WERI-Rb-1 (cell line): ENCODE measurements at regions not wholly inside any gene's neighbourhood (a gene's known extent, or its start where the extent isn't known, plus 50 kb on each side); places are given as distances from the start of the nearest gene placed in this dataset.

ENCODE experiments used
- DNase-seq: peaks from one replicate; pipeline ENCODE4 v3.0.0-alpha.2; 2020
- H3K27ac ChIP-seq: fragments of 250-450 bp; sonication (Bioruptor Pico); 2 replicates; pipeline ENCODE4 v1.5.1; 2020; ENCODE audit warnings: mild to moderate bottlenecking, moderate library complexity
- H3K27me3 ChIP-seq: fragments of 250-450 bp; sonication (Bioruptor Pico); 2 replicates; pipeline ENCODE4 v1.5.1; 2021; ENCODE audit warnings: mild to moderate bottlenecking, low read depth, moderate library complexity; ENCODE audit not compliant: insufficient read depth, severe bottlenecking
- H3K36me3 ChIP-seq: fragments of 250-450 bp; sonication (Bioruptor Pico); 2 replicates; pipeline ENCODE4 v1.5.1; 2020; ENCODE audit warnings: mild to moderate bottlenecking, moderate library complexity
- H3K4me3 ChIP-seq: 2 replicates; pipeline ENCODE4 v1.5.1; 2011; ENCODE audit warnings: low read depth, mild to moderate bottlenecking, control low read depth, low read length
- H3K9me3 ChIP-seq: fragments of 250-450 bp; sonication (Bioruptor Pico); 2 replicates; pipeline ENCODE4 v1.5.1; 2021; ENCODE audit warnings: mild to moderate bottlenecking, moderate library complexity; ENCODE audit not compliant: severe bottlenecking
- TF ChIP-seq, protein P1 (sequence below): IDR thresholded peaks from 2 replicates; pipeline ENCODE4 v1.5.1; 2011; ENCODE audit warnings: low read depth, mild to moderate bottlenecking, control low read depth, inconsistent platforms, low read length

DNA sequence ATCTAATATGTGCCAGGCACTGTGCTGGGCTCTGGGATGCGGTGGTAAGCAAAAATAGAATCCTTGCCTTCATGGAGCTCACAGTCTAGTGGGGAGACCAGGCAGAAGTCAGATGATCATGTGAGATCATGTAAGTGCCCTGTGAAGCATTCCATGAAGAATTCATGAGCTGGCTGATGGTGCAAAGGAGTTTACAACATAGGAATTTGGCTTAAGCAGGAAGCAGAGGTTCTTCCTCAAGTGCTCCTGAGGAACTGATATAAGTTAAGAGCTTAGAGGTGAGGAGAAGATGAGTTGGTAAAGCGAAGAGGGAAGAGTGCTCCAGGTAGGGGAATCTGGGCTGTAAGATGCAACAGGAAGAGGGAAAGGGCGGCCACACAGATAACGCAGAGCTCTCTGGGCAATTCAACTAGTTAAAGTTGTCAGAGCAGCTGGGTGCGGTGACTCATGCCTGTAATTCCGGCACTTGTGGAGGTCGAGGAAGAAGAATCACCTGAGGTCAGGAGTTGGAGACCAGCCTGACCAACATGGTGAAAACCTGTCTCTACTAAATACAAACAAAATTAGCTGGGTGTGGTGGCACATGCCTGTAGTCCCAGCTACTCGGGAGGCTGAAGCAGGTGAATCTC lies 78.5 kb upstream of the SPATA31D4 start:
- H3K36me3 ChIP-seq, result no peaks in the 10 kb centered on the region
- TF ChIP-seq, protein P1, sequence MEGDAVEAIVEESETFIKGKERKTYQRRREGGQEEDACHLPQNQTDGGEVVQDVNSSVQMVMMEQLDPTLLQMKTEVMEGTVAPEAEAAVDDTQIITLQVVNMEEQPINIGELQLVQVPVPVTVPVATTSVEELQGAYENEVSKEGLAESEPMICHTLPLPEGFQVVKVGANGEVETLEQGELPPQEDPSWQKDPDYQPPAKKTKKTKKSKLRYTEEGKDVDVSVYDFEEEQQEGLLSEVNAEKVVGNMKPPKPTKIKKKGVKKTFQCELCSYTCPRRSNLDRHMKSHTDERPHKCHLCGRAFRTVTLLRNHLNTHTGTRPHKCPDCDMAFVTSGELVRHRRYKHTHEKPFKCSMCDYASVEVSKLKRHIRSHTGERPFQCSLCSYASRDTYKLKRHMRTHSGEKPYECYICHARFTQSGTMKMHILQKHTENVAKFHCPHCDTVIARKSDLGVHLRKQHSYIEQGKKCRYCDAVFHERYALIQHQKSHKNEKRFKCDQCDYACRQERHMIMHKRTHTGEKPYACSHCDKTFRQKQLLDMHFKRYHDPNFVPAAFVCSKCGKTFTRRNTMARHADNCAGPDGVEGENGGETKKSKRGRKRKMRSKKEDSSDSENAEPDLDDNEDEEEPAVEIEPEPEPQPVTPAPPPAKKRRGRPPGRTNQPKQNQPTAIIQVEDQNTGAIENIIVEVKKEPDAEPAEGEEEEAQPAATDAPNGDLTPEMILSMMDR, result no peak
- H3K27me3 ChIP-seq, result no peaks in the 10 kb centered on the region
- no peak overlapping the region for H3K27ac ChIP-seq
- H3K4me3 ChIP-seq, result no peak overlapping the region
- no peak for DNase-seq
- H3K9me3 ChIP-seq, result no peaks in the 10 kb centered on the region

- Histone ChIP-seq H3K9me3 (no peaks in the 10 kb centered on the region), H3K36me3 (no peaks in the 10 kb centered on the region), H3K27ac (no peak overlapping the region), H3K4me3 (no peak overlapping the region), H3K27me3 (no peaks in the 10 kb centered on the region)
- no peak for DNase-seq
- TF ChIP-seq, protein P1, result no peak
These were observed 77.5 kb upstream of the SPATA31D4 start for GRCh38 chr9:81850724-81851123.

- Histone ChIP-seq H3K9me3 (no peaks in the 10 kb centered on the region), H3K27ac (no peak overlapping the region), H3K4me3 (no peak overlapping the region), H3K36me3 (no peaks in the 10 kb centered on the region), H3K27me3 (no peaks in the 10 kb centered on the region)
- no peak for DNase-seq
- TF ChIP-seq, protein P1, result no peak
These were observed 76.9 kb upstream of the SPATA31D4 start for GRCh38 chr9:81851340-81851739.

DNA sequence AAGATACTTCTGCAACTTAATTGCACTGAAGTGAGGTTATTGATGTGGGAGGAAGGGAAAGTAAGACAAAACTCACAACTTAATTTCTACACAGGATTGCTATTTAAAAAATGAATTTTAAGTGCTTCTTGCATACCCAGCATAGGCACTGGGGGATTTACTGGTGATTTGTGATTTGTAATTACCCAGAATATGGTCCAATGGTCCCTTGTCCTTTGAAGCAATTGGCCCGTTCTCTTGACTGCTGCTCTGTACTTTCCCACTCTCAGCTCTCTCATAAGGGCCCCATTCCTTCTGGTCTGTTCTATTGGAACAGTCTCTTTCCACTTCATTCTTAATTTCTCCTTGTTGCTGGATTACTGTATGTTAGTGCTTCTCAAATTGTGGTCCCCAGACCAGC lies 75.4 kb upstream of the SPATA31D4 start:
- Histone ChIP-seq H3K36me3 (no peaks in the 10 kb centered on the region), H3K4me3 (no peak overlapping the region), H3K27me3 (no peaks in the 10 kb centered on the region), H3K9me3 (no peaks in the 10 kb centered on the region), H3K27ac (no peak overlapping the region)
- DNase-seq, result no peak
- TF ChIP-seq, protein P1, result no peak

- DNase-seq, result no peak
- H3K4me3 ChIP-seq, result no peak overlapping the region
- no peaks in the 10 kb centered on the region for H3K27me3 ChIP-seq
- H3K27ac ChIP-seq, result no peak overlapping the region
- H3K9me3 ChIP-seq, result no peaks in the 10 kb centered on the region
- TF ChIP-seq, protein P1, result no peak
- H3K36me3 ChIP-seq, result no peaks in the 10 kb centered on the region
These were observed 72.7 kb upstream of the SPATA31D4 start for GRCh38 chr9:81855538-81855937.

- Histone ChIP-seq H3K36me3 (no peaks in the 10 kb centered on the region), H3K9me3 (no peaks in the 10 kb centered on the region), H3K4me3 (no peak overlapping the region), H3K27me3 (no peaks in the 10 kb centered on the region), H3K27ac (no peak overlapping the region)
- DNase-seq, result no peak
- TF ChIP-seq, protein P1, result no peak
These were observed 69.4 kb upstream of the SPATA31D4 start for GRCh38 chr9:81858657-81859430.
